SK-N-MC (cell line): ENCODE measurements at regions not wholly inside any gene's neighbourhood (a gene's known extent, or its start where the extent isn't known, plus 50 kb on each side); places are given as distances from the start of the nearest gene placed in this dataset.

Experiments used
- EZH2 ChIP-seq: fragments of 200-600 bp; sonication (generic); IDR thresholded peaks from one replicate; pipeline ENCODE4 v1.6.1; 2017; ENCODE audit warnings: antibody characterized with exemption
- FOXP2 ChIP-seq: optimal IDR thresholded peaks from 2 replicates; pipeline ENCODE3; 2011; ENCODE audit warnings: mild to moderate bottlenecking, moderate library complexity; ENCODE audit not compliant: insufficient read depth; ENCODE audit errors: extremely low read length, control extremely low read depth
- POLR2AphosphoS5 ChIP-seq: IDR thresholded peaks from 2 replicates; pipeline ENCODE4 v1.6.1; 2012; ENCODE audit warnings: mild to moderate bottlenecking, low read depth, low read length, borderline replicate concordance

- no peak for TF ChIP-seq EZH2
- no peak for TF ChIP-seq POLR2AphosphoS5
- TF ChIP-seq FOXP2 = no peak
Measured at GRCh38 chr5:72625332-72625731, 118.1 kb upstream of the ZNF366 start.
